NT2/D1 (cell line): ENCODE measurements at regions not wholly inside any gene's neighbourhood (a gene's known extent, or its start where the extent isn't known, plus 50 kb on each side); places are given as distances from the start of the nearest gene placed in this dataset.

Experiments used
- SUZ12 ChIP-seq: IDR thresholded peaks from 2 replicates; pipeline ENCODE4 v1.6.1; 2011; ENCODE audit not compliant: insufficient read length, insufficient read depth; ENCODE audit errors: extremely low read depth
- YY1 ChIP-seq: IDR thresholded peaks from 2 replicates; pipeline ENCODE4 v1.6.1; 2011; ENCODE audit not compliant: insufficient read length, insufficient read depth
- ZNF274 ChIP-seq: IDR thresholded peaks from 2 replicates; pipeline ENCODE4 v1.6.1; 2011; ENCODE audit warnings: mild to moderate bottlenecking, low read depth, low read length

GRCh38 chr5:68531970-68532369, 316.4 kb downstream of the PIK3R1 start:
- TF ChIP-seq YY1 (no peak), ZNF274 (no peak), SUZ12 (no peak)
